GM12892 (cell line): ENCODE measurements at regions not wholly inside any gene's neighbourhood (a gene's known extent, or its start where the extent isn't known, plus 50 kb on each side); places are given as distances from the start of the nearest gene placed in this dataset.

Experiments
- POLR2A ChIP-seq: IDR thresholded peaks from 2 replicates; pipeline ENCODE4 v1.6.1; 2011; ENCODE audit warnings: low read depth, low read length, control low read depth
- POLR2AphosphoS5 ChIP-seq: IDR thresholded peaks from 2 replicates; pipeline ENCODE4 v1.6.1; 2011; ENCODE audit warnings: low read depth, low read length, control low read depth

DNA sequence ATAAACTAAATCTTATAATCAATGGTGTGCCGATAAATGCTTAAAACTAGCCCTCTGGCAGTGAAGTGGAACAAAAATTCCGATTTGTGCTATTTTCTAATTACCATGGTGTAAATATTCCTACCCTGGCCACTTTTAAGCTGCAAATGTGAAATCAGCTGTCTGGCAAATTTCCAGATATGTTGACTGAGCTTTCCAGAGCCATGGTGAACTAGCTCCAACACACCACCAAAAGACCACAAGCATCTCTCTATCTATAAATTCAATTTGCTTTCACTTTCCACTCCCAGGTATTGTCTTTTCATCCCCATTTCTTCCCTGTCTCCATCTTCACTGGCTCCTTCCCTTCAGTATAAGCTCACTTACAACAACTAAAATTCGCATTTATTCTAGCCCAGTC is 152.3 kb upstream of the RGS18 start:
- TF ChIP-seq POLR2A (no peak), POLR2AphosphoS5 (no peak)
